GM18498 (cell line): ENCODE measurements at regions not wholly inside any gene's neighbourhood (a gene's known extent, or its start where the extent isn't known, plus 50 kb on each side); places are given as distances from the start of the nearest gene placed in this dataset.

Experiments
- ATAC-seq: cut with Tn5 transposase; IDR thresholded peaks from one replicate; pipeline ENCODE4 v1.9.1; 2021; ENCODE audit warnings: mild to moderate bottlenecking, moderate library complexity; ENCODE audit not compliant: unreplicated experiment

DNA sequence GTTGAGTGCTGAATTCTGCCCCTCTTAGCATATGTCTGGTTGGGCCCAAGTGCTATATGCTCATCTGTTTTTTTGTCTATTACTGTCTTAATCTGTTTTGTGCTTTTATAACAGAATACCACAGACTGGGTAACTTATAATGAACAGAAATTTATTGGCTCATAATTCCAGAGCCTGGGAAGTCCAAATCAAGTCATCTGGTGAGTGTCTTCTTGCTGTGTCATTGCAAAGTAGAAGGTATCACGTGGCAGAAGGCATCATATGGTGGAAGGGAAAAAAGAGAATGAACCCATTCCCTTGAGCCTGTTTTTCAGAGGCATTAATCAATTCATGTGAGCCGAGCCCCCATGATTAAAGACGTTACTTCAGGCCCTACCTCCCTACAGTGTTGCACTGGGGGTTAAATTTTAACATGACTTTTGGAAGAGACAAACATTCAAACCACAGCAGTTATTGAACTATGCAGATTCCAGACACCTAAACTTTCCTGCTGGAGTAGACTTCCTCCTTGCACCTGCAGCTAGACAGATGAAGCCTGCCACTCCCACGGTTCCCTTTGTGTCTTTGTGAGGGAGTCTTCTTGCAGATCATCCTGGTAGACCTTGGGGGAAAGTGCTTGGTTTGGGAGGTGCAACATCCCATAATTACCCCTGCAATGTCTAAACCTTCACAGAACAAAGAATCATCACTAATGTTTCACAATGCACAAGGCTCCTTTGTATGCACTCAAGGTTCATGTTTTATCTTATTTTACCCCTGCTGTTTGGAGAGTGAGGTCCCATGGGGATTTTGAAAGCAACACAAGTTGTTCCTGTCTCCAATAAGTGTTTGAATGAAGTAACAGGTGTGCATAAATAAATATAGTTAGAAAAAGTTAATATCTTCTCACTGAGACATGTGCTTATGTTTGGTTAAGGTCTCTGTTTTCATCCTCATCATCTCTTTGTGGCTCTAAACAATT, 64.7 kb upstream of the XCR1 start:
- no peak for ATAC-seq

DNA sequence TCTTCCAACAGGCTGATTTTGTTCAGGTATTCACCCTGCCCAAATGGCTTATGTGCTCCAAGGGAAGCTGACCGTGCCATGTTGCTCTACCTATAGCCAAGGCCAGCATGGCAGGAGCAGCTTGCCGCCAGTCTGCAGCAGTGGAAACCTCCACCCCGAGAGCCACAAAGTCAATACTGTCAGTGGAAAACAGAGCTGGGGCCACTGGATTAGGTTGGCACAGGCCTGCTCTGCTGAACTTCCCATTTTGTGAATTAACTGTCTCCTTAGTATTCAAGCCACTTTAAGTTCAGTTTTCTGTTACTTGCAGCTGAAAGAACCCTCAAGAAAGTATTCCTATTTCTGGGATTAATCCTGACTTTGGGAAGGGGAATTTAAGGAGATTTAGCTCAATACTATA, 63.8 kb upstream of the XCR1 start:
- no peak for ATAC-seq

- no peak for ATAC-seq
These were observed 62.9 kb upstream of the XCR1 start for GRCh38 chr3:46090161-46090591.

GRCh38 chr3:46089237-46090011, 62.1 kb upstream of the XCR1 start:
- peak; percentile 65 for ATAC-seq

- no peak for ATAC-seq
These were observed 60.6 kb upstream of the XCR1 start for GRCh38 chr3:46087871-46088270.

DNA sequence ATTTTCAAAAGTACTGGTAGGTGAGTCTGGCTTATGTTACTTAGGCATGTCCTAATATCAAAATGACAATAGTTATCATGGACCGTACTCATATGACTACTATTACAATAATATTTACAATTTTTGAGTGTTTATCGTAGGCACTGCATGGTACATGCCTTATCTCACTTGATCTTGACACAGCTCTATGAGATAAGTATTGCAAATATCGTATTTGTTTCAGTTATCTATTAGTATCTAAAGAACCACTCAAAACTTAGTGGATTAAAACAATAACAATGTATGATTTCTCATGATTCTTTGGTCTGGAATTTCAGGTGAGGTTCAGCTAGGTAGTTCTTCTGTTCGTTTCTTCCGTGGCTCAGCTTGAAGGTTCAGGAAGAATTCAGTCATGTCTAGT, 59.7 kb upstream of the XCR1 start:
- no peak for ATAC-seq

DNA sequence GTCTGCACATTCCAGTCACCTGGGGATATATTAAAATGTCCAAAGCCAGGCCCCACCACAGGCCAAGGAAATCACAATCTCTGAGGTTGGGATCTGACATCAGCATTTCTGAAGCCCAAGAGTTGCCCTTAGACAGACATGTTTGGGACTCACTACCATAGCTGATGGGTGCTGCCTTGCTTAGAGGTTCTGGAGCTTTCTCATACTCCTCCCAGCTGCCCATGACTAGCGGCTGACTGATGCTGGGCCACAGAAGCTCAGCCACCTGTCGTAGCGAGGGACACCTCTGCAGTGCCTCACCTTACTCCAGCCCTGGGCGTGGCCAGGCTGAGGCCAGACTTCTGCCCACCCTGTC, 58.8 kb upstream of the XCR1 start:
- ATAC-seq: no peak

GRCh38 chr3:46085421-46086082, 58.3 kb upstream of the XCR1 start:
- no peak for ATAC-seq

DNA sequence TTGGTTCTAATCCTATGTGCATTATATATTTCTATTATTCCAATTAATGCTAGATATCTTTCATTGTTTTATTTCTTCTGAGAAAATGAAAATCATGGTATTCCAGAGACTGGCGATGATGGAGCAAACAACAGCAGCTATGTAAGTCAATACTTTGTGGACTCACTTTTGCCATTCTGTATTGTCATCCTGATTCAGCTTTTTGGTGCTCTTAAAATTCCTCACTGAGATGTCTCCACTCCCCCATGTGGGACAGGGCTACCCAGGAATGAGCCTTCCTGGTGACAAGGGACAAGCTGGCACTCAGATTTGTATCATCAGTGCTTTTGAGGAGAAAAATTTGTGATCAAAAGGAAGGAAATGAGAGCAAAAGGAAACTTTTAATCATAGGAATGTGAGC, 56.7 kb upstream of the XCR1 start:
- ATAC-seq: no peak

GRCh38 chr3:46082849-46083248, 55.6 kb upstream of the XCR1 start:
- ATAC-seq: no peak

DNA sequence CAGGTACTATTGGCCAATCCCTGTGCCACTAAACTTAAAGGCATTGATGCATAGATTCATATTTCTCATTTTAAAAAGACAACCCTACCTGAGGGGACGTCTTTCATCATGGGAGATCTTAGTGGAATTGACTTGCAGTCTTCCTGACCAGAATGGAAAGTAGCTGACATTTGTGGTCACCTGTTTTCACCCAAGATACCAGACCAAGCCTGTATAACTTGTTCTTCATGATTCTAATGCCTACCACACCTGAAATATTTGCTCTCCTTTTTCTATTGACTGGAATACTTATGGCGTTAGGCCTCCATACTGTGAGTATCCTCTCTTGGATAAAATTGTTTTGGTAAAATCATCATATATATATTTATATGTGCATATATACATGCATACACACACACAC, 54.7 kb upstream of the XCR1 start:
- no peak for ATAC-seq

- no peak for ATAC-seq
These were observed 53.7 kb upstream of the XCR1 start for GRCh38 chr3:46080969-46081345.

- no peak for ATAC-seq
These were observed 53.1 kb upstream of the XCR1 start for GRCh38 chr3:46080124-46080968.

GRCh38 chr3:46078712-46079400, 51.6 kb upstream of the XCR1 start:
- peak; percentile 83 for ATAC-seq
